Fibroblast of villous mesenchyme (primary cell): ENCODE measurements at regions not wholly inside any gene's neighbourhood (a gene's known extent, or its start where the extent isn't known, plus 50 kb on each side); places are given as distances from the start of the nearest gene placed in this dataset.
"Not testable (repeated sequence)": the region's sequence is repeated elsewhere in the genome, so short reads cannot be mapped to it uniquely, and the experiment has no call there.

Experiments
- DNase-seq: peaks from one replicate; pipeline ENCODE4 v3.0.0-alpha.2; 2010; ENCODE audit warnings: low read depth
- H3K4me3 ChIP-seq: 2 replicates; pipeline ENCODE4 v1.5.1; 2011; ENCODE audit warnings: low read depth, mild to moderate bottlenecking, low read length
- CTCF ChIP-seq: IDR thresholded peaks from 2 replicates; pipeline ENCODE4 v1.5.1; 2012; ENCODE audit warnings: low read depth, mild to moderate bottlenecking, low read length; ENCODE audit not compliant: insufficient read depth

- DNase-seq: no peak
- no peak for TF ChIP-seq CTCF
- H3K4me3 ChIP-seq: no peak overlapping the region
These were observed 208.1 kb downstream of the CAVIN4 start for GRCh38 chr9:100785946-100786345.

- no peak for DNase-seq
- H3K4me3 ChIP-seq: no peak overlapping the region
- no peak for TF ChIP-seq CTCF
These were observed 216.9 kb downstream of the CAVIN4 start for GRCh38 chr9:100794738-100795269.

GRCh38 chr9:100803956-100804355, 224.6 kb upstream of the PLPPR1 start:
- TF ChIP-seq CTCF: no peak
- H3K4me3 ChIP-seq: no peak overlapping the region
- DNase-seq: no peak

GRCh38 chr9:100811643-100812042, 216.9 kb upstream of the PLPPR1 start:
- no peak for TF ChIP-seq CTCF
- no peak for DNase-seq
- H3K4me3 ChIP-seq: no peak overlapping the region

GRCh38 chr9:100813871-100814270, 214.7 kb upstream of the PLPPR1 start:
- no peak for DNase-seq
- no peak for TF ChIP-seq CTCF
- H3K4me3 ChIP-seq: no peak overlapping the region

GRCh38 chr9:100819980-100820379, 208.5 kb upstream of the PLPPR1 start:
- no peak for DNase-seq
- TF ChIP-seq CTCF: no peak
- no peak overlapping the region for H3K4me3 ChIP-seq

- not testable (repeated sequence) for H3K4me3 ChIP-seq, DNase-seq
These were observed 195.5 kb upstream of the PLPPR1 start for GRCh38 chr9:100833035-100833434.
